ENCODE measurements at regions not wholly inside any gene's neighbourhood (a gene's known extent, or its start where the extent isn't known, plus 50 kb on each side); places are given as distances from the start of the nearest gene placed in this dataset.

DNA sequence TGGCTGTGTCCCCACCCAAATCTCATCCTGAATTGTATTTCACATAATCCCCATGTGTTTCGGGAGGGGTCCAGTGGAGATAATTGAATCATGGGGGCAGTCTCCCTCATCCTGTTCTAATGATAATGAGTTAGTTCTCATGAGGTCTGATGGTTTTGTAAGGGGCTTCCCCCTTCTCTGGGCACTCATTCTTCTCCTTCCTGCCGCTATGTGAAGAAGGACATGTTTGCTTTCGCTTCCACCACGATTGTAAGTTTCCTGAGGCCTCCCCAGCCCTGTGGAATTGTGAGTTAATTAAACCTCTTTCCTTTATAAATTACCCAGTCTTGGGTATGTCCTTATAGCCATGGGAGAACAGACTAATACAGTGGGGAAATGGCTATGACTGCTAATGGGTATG is 72.7 kb upstream of the ZNF648 start:
- FAIRE-seq (no peak), DNase-seq (no peak)
- Histone ChIP-seq H3K36me3 (ENCODE audit: control insufficient read depth in 2 of 3, insufficient read depth in 3 of 3, low read length in 3 of 3) (no peaks in the 10 kb centered on the region), H3K9me3 (ENCODE audit: control insufficient read depth in 2 of 3, insufficient read depth in 1 of 3, low read length in 3 of 3) (peaks cover 0 to 2% (median 0%) of the 10 kb centered on the region in 3 donors), H3K9ac (ENCODE audit: low read length in 3 of 3) (no peak overlapping the region), H3K4me1 (ENCODE audit: control insufficient read depth in 2 of 3, insufficient read depth in 2 of 3, low read depth in 1 of 3, low read length in 3 of 3) (no peaks in the 10 kb centered on the region), H3K27ac (ENCODE audit: low read depth in 2 of 2, low read length in 2 of 2) (no peak overlapping the region), H3K4me3 (ENCODE audit: low read length in 3 of 3) (no peak overlapping the region), H3K27me3 (ENCODE audit: control insufficient read depth, insufficient read depth, low read length) (no peaks in the 10 kb centered on the region)
- intact Hi-C loops (cut with DNase I), result no loop called here
- TF ChIP-seq, protein P1, sequence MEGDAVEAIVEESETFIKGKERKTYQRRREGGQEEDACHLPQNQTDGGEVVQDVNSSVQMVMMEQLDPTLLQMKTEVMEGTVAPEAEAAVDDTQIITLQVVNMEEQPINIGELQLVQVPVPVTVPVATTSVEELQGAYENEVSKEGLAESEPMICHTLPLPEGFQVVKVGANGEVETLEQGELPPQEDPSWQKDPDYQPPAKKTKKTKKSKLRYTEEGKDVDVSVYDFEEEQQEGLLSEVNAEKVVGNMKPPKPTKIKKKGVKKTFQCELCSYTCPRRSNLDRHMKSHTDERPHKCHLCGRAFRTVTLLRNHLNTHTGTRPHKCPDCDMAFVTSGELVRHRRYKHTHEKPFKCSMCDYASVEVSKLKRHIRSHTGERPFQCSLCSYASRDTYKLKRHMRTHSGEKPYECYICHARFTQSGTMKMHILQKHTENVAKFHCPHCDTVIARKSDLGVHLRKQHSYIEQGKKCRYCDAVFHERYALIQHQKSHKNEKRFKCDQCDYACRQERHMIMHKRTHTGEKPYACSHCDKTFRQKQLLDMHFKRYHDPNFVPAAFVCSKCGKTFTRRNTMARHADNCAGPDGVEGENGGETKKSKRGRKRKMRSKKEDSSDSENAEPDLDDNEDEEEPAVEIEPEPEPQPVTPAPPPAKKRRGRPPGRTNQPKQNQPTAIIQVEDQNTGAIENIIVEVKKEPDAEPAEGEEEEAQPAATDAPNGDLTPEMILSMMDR (IDR thresholded peaks at IDR 0.05; ENCODE audit: borderline replicate concordance, extremely low read depth, insufficient read depth), result no peak

DNA sequence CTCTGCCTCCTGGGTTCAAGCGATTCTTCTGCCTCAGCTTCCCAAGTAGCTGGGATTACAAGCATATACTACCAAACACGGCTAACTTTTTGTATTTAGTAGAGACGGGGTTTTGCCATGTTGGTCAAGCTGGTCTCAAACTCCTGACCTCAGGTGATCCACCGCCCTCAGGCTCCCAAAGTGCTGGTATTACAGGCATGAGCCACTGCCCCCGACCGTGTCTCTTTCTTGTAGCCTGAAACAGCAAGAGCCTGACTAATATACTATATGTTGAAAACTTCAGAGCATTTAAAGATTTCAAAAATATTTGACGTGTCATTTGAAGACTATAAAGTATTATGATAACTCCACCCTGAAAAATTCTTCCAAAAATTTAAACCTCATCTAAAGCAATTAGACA is 71.7 kb upstream of the ZNF648 start:
- DNase-seq, result no peak
- FAIRE-seq, result no peak
- Histone ChIP-seq H3K36me3 (ENCODE audit: control insufficient read depth in 2 of 3, insufficient read depth in 3 of 3, low read length in 3 of 3) (no peaks in the 10 kb centered on the region), H3K4me1 (ENCODE audit: control insufficient read depth in 2 of 3, insufficient read depth in 2 of 3, low read depth in 1 of 3, low read length in 3 of 3) (no peaks in the 10 kb centered on the region), H3K4me3 (ENCODE audit: low read length in 3 of 3) (no peak overlapping the region), H3K9me3 (ENCODE audit: control insufficient read depth in 2 of 3, insufficient read depth in 1 of 3, low read length in 3 of 3) (peaks cover 0 to 2% (median 0%) of the 10 kb centered on the region in 3 donors), H3K27me3 (ENCODE audit: control insufficient read depth, insufficient read depth, low read length) (no peaks in the 10 kb centered on the region), H3K9ac (ENCODE audit: low read length in 3 of 3) (no peak overlapping the region), H3K27ac (ENCODE audit: low read depth in 2 of 2, low read length in 2 of 2) (no peak overlapping the region)
- TF ChIP-seq, protein P1 (IDR thresholded peaks at IDR 0.05; ENCODE audit: borderline replicate concordance, extremely low read depth, insufficient read depth), result no peak
- intact Hi-C loops (cut with DNase I), result no loop called here

DNA sequence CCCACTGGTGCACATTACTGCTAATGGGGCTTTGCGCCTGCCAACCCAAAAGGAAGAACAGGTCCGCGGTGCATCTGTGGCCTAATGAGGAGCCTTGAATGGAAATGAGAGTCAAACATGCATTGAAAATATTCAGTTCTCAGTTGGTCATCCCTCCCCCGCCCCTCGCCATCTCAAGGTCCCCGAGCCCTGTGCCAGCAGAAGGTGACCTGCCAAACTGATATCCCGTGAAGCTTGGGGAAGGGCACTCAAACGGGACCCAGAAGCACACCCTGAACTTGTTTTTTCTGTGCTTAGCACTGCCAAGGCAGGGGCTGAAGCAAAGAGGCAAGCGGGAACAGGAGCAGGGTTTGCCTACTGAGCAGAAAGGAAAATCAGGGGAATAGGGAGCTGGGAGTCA is 67.9 kb upstream of the ZNF648 start:
- no peaks in the 10 kb centered on the region for H3K36me3 ChIP-seq (ENCODE audit: control insufficient read depth in 2 of 3, insufficient read depth in 3 of 3, low read length in 3 of 3)
- FAIRE-seq (no peak), DNase-seq (no peak)
- H3K27ac ChIP-seq (ENCODE audit: low read depth in 2 of 2, low read length in 2 of 2), result no peak overlapping the region
- H3K27me3 ChIP-seq (ENCODE audit: control insufficient read depth, insufficient read depth, low read length), result no peaks in the 10 kb centered on the region
- intact Hi-C loops (cut with DNase I), result no loop called here
- peaks cover 0 to 2% (median 0%) of the 10 kb centered on the region in 3 donors for H3K9me3 ChIP-seq (ENCODE audit: control insufficient read depth in 2 of 3, insufficient read depth in 1 of 3, low read length in 3 of 3)
- no peaks in the 10 kb centered on the region for H3K4me1 ChIP-seq (ENCODE audit: control insufficient read depth in 2 of 3, insufficient read depth in 2 of 3, low read depth in 1 of 3, low read length in 3 of 3)
- H3K9ac ChIP-seq (ENCODE audit: low read length in 3 of 3), result no peak overlapping the region
- TF ChIP-seq, protein P1 (IDR thresholded peaks at IDR 0.05; ENCODE audit: borderline replicate concordance, extremely low read depth, insufficient read depth), result no peak
- no peak overlapping the region for H3K4me3 ChIP-seq (ENCODE audit: low read length in 3 of 3)

DNA sequence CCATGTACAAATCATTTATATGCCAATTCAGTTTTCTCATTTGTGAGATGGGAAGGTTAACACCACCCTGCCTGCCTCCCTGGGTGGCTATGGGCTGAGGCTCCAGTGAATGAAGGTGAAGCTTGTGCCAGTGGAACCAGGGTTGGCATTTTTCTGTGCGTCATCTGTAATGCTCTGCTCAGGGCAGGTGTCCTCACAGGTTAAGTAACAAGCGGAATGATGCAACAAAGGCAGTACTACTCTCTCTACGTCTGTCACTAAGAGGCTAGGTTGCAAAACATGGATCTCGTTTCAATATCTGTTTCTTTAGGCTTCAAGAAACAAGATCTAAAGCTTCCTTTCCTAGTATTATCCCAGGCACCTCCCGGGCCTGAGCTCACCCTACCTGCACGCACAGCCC is 67.0 kb upstream of the ZNF648 start:
- no peak for FAIRE-seq

More for the DNA sequence above, 67.0 kb upstream of the ZNF648 start:
- DNase-seq, result no peak
- H3K36me3 ChIP-seq (ENCODE audit: control insufficient read depth in 2 of 3, insufficient read depth in 3 of 3, low read length in 3 of 3), result no peaks in the 10 kb centered on the region
- no peak overlapping the region for H3K9ac ChIP-seq (ENCODE audit: low read length in 3 of 3)
- no peaks in the 10 kb centered on the region for H3K4me1 ChIP-seq (ENCODE audit: control insufficient read depth in 2 of 3, insufficient read depth in 2 of 3, low read depth in 1 of 3, low read length in 3 of 3)
- H3K9me3 ChIP-seq (ENCODE audit: control insufficient read depth in 2 of 3, insufficient read depth in 1 of 3, low read length in 3 of 3), result no peaks in the 10 kb centered on the region
- H3K27ac ChIP-seq (ENCODE audit: low read depth in 2 of 2, low read length in 2 of 2), result no peak overlapping the region
- no peak overlapping the region for H3K4me3 ChIP-seq (ENCODE audit: low read length in 3 of 3)
- TF ChIP-seq, protein P1 (IDR thresholded peaks at IDR 0.05; ENCODE audit: borderline replicate concordance, extremely low read depth, insufficient read depth), result no peak
- intact Hi-C loops (cut with DNase I), result no loop called here
- H3K27me3 ChIP-seq (ENCODE audit: control insufficient read depth, insufficient read depth, low read length), result no peaks in the 10 kb centered on the region

All from kidney (tissue), 13 donors.